ENCODE measurements at regions not wholly inside any gene's neighbourhood (a gene's known extent, or its start where the extent isn't known, plus 50 kb on each side); places are given as distances from the start of the nearest gene placed in this dataset.

GRCh38 chr1:185534801-185535200, 199.4 kb upstream of the HMCN1 start:
- intact Hi-C loops (cut with DNase I) = no loop called here

GRCh38 chr1:185533596-185533995, 200.6 kb upstream of the HMCN1 start:
- no peaks in the 10 kb centered on the region for H3K36me3 ChIP-seq
- H3K9me3 ChIP-seq = no peaks in the 10 kb centered on the region
- 87% methylated on average over 4 of the region's 4 CpGs for WGBS, 2 donors
- no peak overlapping the region for H3K27ac ChIP-seq
- no peak for DNase-seq
- intact Hi-C loops (cut with DNase I) = no loop called here
- peaks cover 0 to 4% (median 0%) of the 10 kb centered on the region in 4 donors for H3K4me1 ChIP-seq
- H3K27me3 ChIP-seq = no peaks in the 10 kb centered on the region
- H3K4me3 ChIP-seq = no peak overlapping the region
- TF ChIP-seq EP300 (IDR thresholded peaks at IDR 0.05) (no peak), POLR2AphosphoS5 (IDR thresholded peaks at IDR 0.05) (no peak), POLR2A (IDR thresholded peaks at IDR 0.05) (no peak), CTCF (IDR thresholded peaks at IDR 0.05) (no peak)

More at GRCh38 chr1:185534801-185535200, 199.4 kb upstream of the HMCN1 start:
- Histone ChIP-seq H3K4me1 (peaks cover 0 to 4% (median 0%) of the 10 kb centered on the region in 4 donors), H3K27ac (peak overlapping the region in 2 of 4 donors; percentile 16 to 24), H3K4me3 (no peak overlapping the region), H3K9me3 (no peaks in the 10 kb centered on the region), H3K27me3 (no peaks in the 10 kb centered on the region), H3K36me3 (no peaks in the 10 kb centered on the region)
- DNase-seq = no peak
- WGBS, 2 donors = 16 to 43% methylated on average over 6 of the region's 6 CpGs
- TF ChIP-seq EP300 (IDR thresholded peaks at IDR 0.05) (no peak), CTCF (IDR thresholded peaks at IDR 0.05) (no peak), POLR2AphosphoS5 (IDR thresholded peaks at IDR 0.05) (no peak), POLR2A (IDR thresholded peaks at IDR 0.05) (no peak)

- no peak overlapping the region for H3K27ac ChIP-seq
These were observed 201.3 kb upstream of the HMCN1 start for GRCh38 chr1:185532856-185533255.

GRCh38 chr1:185531838-185532237, 202.4 kb upstream of the HMCN1 start:
- Histone ChIP-seq H3K27ac (no peak overlapping the region), H3K9me3 (no peaks in the 10 kb centered on the region), H3K27me3 (no peaks in the 10 kb centered on the region), H3K4me3 (no peak overlapping the region), H3K4me1 (peaks cover 0 to 4% (median 0%) of the 10 kb centered on the region in 4 donors), H3K36me3 (no peaks in the 10 kb centered on the region)
- no peak for TF ChIP-seq POLR2AphosphoS5 (IDR thresholded peaks at IDR 0.05)
- 89 to 91% methylated on average over 4 of the region's 4 CpGs for WGBS, 2 donors
- DNase-seq = no peak
- intact Hi-C loops (cut with DNase I) = no loop called here

More at GRCh38 chr1:185532856-185533255, 201.3 kb upstream of the HMCN1 start:
- no peaks in the 10 kb centered on the region for H3K9me3 ChIP-seq
- H3K4me3 ChIP-seq = no peak overlapping the region
- TF ChIP-seq POLR2AphosphoS5 (IDR thresholded peaks at IDR 0.05) = no peak
- no peak for TF ChIP-seq CTCF (IDR thresholded peaks at IDR 0.05)
- no peak for TF ChIP-seq POLR2A (IDR thresholded peaks at IDR 0.05)
- TF ChIP-seq EP300 (IDR thresholded peaks at IDR 0.05) = no peak
- H3K4me1 ChIP-seq = peaks cover 0 to 4% (median 0%) of the 10 kb centered on the region in 4 donors
- intact Hi-C loops (cut with DNase I) = no loop called here
- H3K36me3 ChIP-seq = no peaks in the 10 kb centered on the region
- H3K27me3 ChIP-seq = no peaks in the 10 kb centered on the region
- DNase-seq = no peak

- H3K4me3 ChIP-seq = no peak overlapping the region
- H3K27me3 ChIP-seq = no peaks in the 10 kb centered on the region
- intact Hi-C loops (cut with DNase I) = no loop called here
- H3K36me3 ChIP-seq = no peaks in the 10 kb centered on the region
- no peak overlapping the region for H3K27ac ChIP-seq
- no peak for DNase-seq
- H3K9me3 ChIP-seq = no peaks in the 10 kb centered on the region
- TF ChIP-seq POLR2AphosphoS5 (IDR thresholded peaks at IDR 0.05) (no peak), POLR2A (IDR thresholded peaks at IDR 0.05) (no peak), EP300 (IDR thresholded peaks at IDR 0.05) (no peak), CTCF (IDR thresholded peaks at IDR 0.05) (no peak)
- 25 to 76% methylated on average over 3 of the region's 3 CpGs for WGBS, 2 donors
- peaks cover 0 to 4% (median 0%) of the 10 kb centered on the region in 4 donors for H3K4me1 ChIP-seq
These were observed 204.0 kb upstream of the HMCN1 start for GRCh38 chr1:185530215-185530614.

Data from sigmoid colon (tissue), 6 donors.